ENCODE measurements at regions not wholly inside any gene's neighbourhood (a gene's known extent, or its start where the extent isn't known, plus 50 kb on each side); places are given as distances from the start of the nearest gene placed in this dataset.

GRCh38 chr2:167856190-167856589, 391.2 kb downstream of the STK39 start:
- in situ Hi-C loops (cut with HindIII; ENCODE audit: low pct_ligation_motif_present, low sequenced_read_pairs), result no loop called here
- DNase-seq, result no peak
- Histone ChIP-seq H3K27me3 (replicated peaks) (no peaks in the 10 kb centered on the region), H3K36me3 (replicated peaks) (no peaks in the 10 kb centered on the region), H3K4me3 (ENCODE audit: low read depth, low read length) (no peak overlapping the region), H3K27ac (no peak overlapping the region)
- no peak for TF ChIP-seq CTCF (IDR thresholded peaks at IDR 0.05; ENCODE audit: low read depth, low read length, missing control alignments)

GRCh38 chr2:167855211-167855610, 392.2 kb downstream of the STK39 start:
- Histone ChIP-seq H3K27me3 (replicated peaks) (no peaks in the 10 kb centered on the region), H3K27ac (no peak overlapping the region), H3K36me3 (replicated peaks) (no peaks in the 10 kb centered on the region), H3K4me3 (ENCODE audit: low read depth, low read length) (no peak overlapping the region)
- in situ Hi-C loops (cut with HindIII; ENCODE audit: low pct_ligation_motif_present, low sequenced_read_pairs), result no loop called here
- DNase-seq, result no peak
- TF ChIP-seq CTCF (IDR thresholded peaks at IDR 0.05; ENCODE audit: low read depth, low read length, missing control alignments), result no peak

- DNase-seq, result no peak
- no peak for TF ChIP-seq CTCF (IDR thresholded peaks at IDR 0.05; ENCODE audit: low read depth, low read length, missing control alignments)
- Histone ChIP-seq H3K4me3 (ENCODE audit: low read depth, low read length) (no peak overlapping the region), H3K36me3 (replicated peaks) (no peaks in the 10 kb centered on the region), H3K27ac (no peak overlapping the region), H3K27me3 (replicated peaks) (no peaks in the 10 kb centered on the region)
- in situ Hi-C loops (cut with HindIII; ENCODE audit: low pct_ligation_motif_present, low sequenced_read_pairs), result no loop called here
Observed at GRCh38 chr2:167853717-167854116, 393.7 kb downstream of the STK39 start.

- H3K27me3 ChIP-seq (replicated peaks), result no peaks in the 10 kb centered on the region
- in situ Hi-C loops (cut with HindIII; ENCODE audit: low pct_ligation_motif_present, low sequenced_read_pairs), result no loop called here
- H3K4me3 ChIP-seq (ENCODE audit: low read depth, low read length), result no peak overlapping the region
- H3K27ac ChIP-seq, result no peak overlapping the region
- no peaks in the 10 kb centered on the region for H3K36me3 ChIP-seq (replicated peaks)
- DNase-seq, result no peak
- no peak for TF ChIP-seq CTCF (IDR thresholded peaks at IDR 0.05; ENCODE audit: low read depth, low read length, missing control alignments)
Observed at GRCh38 chr2:167851876-167852275, 395.5 kb downstream of the STK39 start.

- DNase-seq, result no peak
- in situ Hi-C loops (cut with HindIII; ENCODE audit: low pct_ligation_motif_present, low sequenced_read_pairs), result no loop called here
- no peak for TF ChIP-seq CTCF (IDR thresholded peaks at IDR 0.05; ENCODE audit: low read depth, low read length, missing control alignments)
- H3K4me3 ChIP-seq (ENCODE audit: low read depth, low read length), result no peak overlapping the region
- H3K36me3 ChIP-seq (replicated peaks), result no peaks in the 10 kb centered on the region
- H3K27me3 ChIP-seq (replicated peaks), result no peaks in the 10 kb centered on the region
- no peak overlapping the region for H3K27ac ChIP-seq
Observed at GRCh38 chr2:167851323-167851860, 396.0 kb downstream of the STK39 start.
